SK-N-MC (cell line): ENCODE measurements at regions not wholly inside any gene's neighbourhood (a gene's known extent, or its start where the extent isn't known, plus 50 kb on each side); places are given as distances from the start of the nearest gene placed in this dataset.

Experiments
- EZH2 ChIP-seq: fragments of 200-600 bp; sonication (generic); IDR thresholded peaks from one replicate; pipeline ENCODE4 v1.6.1; 2017; ENCODE audit warnings: antibody characterized with exemption
- FOXP2 ChIP-seq: optimal IDR thresholded peaks from 2 replicates; pipeline ENCODE3; 2011; ENCODE audit warnings: mild to moderate bottlenecking, moderate library complexity; ENCODE audit not compliant: insufficient read depth; ENCODE audit errors: extremely low read length, control extremely low read depth
- POLR2AphosphoS5 ChIP-seq: IDR thresholded peaks from 2 replicates; pipeline ENCODE4 v1.6.1; 2012; ENCODE audit warnings: mild to moderate bottlenecking, low read depth, low read length, borderline replicate concordance

- TF ChIP-seq EZH2 (no peak), FOXP2 (no peak), POLR2AphosphoS5 (no peak)
Observed at GRCh38 chr16:61005952-61006351, 1030.3 kb downstream of the CDH8 start.
